ENCODE measurements at regions not wholly inside any gene's neighbourhood (a gene's known extent, or its start where the extent isn't known, plus 50 kb on each side); places are given as distances from the start of the nearest gene placed in this dataset.
"Not testable (repeated sequence)": the region's sequence is repeated elsewhere in the genome, so short reads cannot be mapped to it uniquely, and the experiment has no call there.

DNA sequence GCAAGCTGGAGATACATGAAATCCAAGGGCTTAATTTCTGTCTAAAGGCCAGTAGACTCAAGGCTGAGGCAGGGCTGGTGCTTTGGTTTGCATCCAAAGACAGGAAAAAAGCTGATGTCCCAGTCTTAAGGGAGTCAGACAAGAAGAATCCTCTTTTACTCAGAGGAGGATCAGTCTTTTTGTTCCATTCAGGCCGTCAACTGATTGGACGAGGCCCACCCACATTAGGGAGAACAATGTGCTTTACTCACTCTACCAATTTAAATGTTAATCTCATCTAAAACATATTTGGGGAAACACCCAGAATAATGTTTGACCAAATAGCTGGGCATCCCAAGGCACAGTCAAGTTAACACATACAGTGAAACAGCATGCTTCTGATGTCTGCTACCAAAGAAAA is 388.5 kb upstream of the CHRM2 start:
- no peak for DNase-seq
- TF ChIP-seq CTCF (IDR thresholded peaks at IDR 0.05) = no peak
- no peak for TF ChIP-seq POLR2A (IDR thresholded peaks at IDR 0.05)
- intact Hi-C loops (cut with DNase I) = no loop called here
- peaks cover 0 to 5% (median 0%) of the 10 kb centered on the region in 3 donors for H3K9me3 ChIP-seq
- H3K36me3 ChIP-seq = no peaks in the 10 kb centered on the region
- H3K27ac ChIP-seq = no peak overlapping the region
- no peaks in the 10 kb centered on the region for H3K27me3 ChIP-seq
- H3K4me1 ChIP-seq = no peaks in the 10 kb centered on the region
- WGBS, 2 donors = 44 to 48% methylated on average over 2 of the region's 2 CpGs
- H3K4me3 ChIP-seq = no peak overlapping the region

DNA sequence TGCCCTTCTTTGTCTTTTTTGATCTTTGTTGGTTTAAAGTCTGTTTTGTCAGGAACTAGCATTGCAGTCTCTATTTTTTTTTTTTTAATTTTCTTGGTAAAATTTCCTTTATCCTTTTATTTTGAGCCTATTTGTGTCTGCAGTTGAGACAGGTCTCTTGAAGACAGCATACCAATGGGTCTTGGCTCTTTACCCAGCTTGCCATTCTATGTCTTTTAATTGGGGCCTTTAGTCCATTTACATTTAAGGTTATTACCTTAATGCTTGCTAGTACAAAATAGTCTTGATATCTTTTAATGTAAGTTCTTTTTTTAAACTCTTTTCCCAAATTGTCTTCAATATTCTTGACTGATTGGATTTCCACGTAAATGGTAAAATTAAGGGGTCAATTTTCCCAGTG is 398.3 kb upstream of the CHRM2 start:
- H3K9me3 ChIP-seq = peaks cover 0 to 31% (median 0%) of the 10 kb centered on the region in 3 donors

GRCh38 chr7:136452949-136453348 is 415.5 kb upstream of the CHRM2 start:
- no peak for DNase-seq
- no peak overlapping the region for H3K4me3 ChIP-seq
- H3K9me3 ChIP-seq = peaks cover 0 to 9% (median 0%) of the 10 kb centered on the region in 3 donors
- H3K4me1 ChIP-seq = no peaks in the 10 kb centered on the region
- H3K27ac ChIP-seq = no peak overlapping the region
- WGBS, 2 donors = 76 to 80% methylated on average over 3 of the region's 3 CpGs
- TF ChIP-seq CTCF (IDR thresholded peaks at IDR 0.05) = no peak
- TF ChIP-seq POLR2A (IDR thresholded peaks at IDR 0.05) = no peak
- intact Hi-C loops (cut with DNase I) = no loop called here
- H3K36me3 ChIP-seq = no peaks in the 10 kb centered on the region
- no peaks in the 10 kb centered on the region for H3K27me3 ChIP-seq

More for the DNA sequence above, 398.3 kb upstream of the CHRM2 start:
- H3K27me3 ChIP-seq = no peaks in the 10 kb centered on the region
- no peaks in the 10 kb centered on the region for H3K36me3 ChIP-seq
- WGBS, 2 donors = 67 to 81% methylated on average over 1 of the region's 1 CpG
- DNase-seq = no peak
- TF ChIP-seq POLR2A (IDR thresholded peaks at IDR 0.05) = no peak
- TF ChIP-seq CTCF (IDR thresholded peaks at IDR 0.05) = no peak
- no peak overlapping the region for H3K4me3 ChIP-seq
- H3K27ac ChIP-seq = no peak overlapping the region
- intact Hi-C loops (cut with DNase I) = no loop called here
- H3K4me1 ChIP-seq = no peaks in the 10 kb centered on the region

DNA sequence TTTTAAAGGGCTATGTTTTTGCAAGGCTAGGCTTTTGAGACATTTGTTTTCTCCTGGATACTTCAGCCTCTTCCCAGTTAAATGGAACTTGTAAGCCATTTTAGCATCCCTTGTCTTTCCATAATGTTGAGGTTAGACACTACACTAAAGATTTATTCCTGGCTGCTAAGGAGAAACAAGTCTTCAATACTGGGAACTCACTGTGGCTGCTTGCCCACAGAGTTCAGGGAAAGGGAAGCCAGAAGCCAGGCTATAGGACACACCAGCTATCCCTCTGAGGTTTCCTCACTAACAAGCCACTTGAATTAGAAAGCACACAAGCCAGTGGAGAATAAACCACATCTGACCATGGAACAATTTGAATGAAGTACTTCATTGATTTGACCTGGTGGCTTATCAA is 421.7 kb upstream of the CHRM2 start:
- intact Hi-C loops (cut with DNase I) = no loop called here
- Histone ChIP-seq H3K4me3 (no peak overlapping the region), H3K4me1 (no peaks in the 10 kb centered on the region), H3K9me3 (no peaks in the 10 kb centered on the region), H3K36me3 (no peaks in the 10 kb centered on the region), H3K27me3 (no peaks in the 10 kb centered on the region), H3K27ac (no peak overlapping the region)
- DNase-seq = no peak
- TF ChIP-seq CTCF (IDR thresholded peaks at IDR 0.05) (no peak), POLR2A (IDR thresholded peaks at IDR 0.05) (no peak)

DNA sequence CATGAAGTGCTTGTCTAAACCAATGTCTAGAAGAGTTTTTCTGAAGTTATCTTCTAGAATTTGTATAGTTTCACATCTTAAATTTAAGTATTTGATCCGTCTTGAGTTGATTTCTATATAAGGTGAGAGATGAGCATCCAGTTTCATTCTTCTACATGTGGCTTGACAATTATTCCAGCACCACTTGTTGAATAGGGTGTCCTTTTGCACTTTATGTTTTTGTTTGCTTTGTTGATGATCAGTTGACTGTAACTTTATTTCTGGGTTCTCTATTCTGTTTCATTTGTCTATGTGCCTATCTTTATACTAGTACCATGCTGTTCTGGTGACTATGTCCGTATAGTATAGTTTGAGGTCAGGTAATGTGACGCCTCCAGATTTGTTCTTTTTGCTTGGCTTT is 426.6 kb upstream of the CHRM2 start:
- 63 to 74% methylated on average over 3 of the region's 3 CpGs for WGBS, 2 donors
- Histone ChIP-seq H3K27ac (no peak overlapping the region), H3K36me3 (no peaks in the 10 kb centered on the region), H3K4me1 (no peaks in the 10 kb centered on the region), H3K9me3 (no peaks in the 10 kb centered on the region), H3K27me3 (no peaks in the 10 kb centered on the region), H3K4me3 (no peak overlapping the region)
- DNase-seq = no peak
- intact Hi-C loops (cut with DNase I) = no loop called here
- TF ChIP-seq POLR2A (IDR thresholded peaks at IDR 0.05) (no peak), CTCF (IDR thresholded peaks at IDR 0.05) (no peak)

DNA sequence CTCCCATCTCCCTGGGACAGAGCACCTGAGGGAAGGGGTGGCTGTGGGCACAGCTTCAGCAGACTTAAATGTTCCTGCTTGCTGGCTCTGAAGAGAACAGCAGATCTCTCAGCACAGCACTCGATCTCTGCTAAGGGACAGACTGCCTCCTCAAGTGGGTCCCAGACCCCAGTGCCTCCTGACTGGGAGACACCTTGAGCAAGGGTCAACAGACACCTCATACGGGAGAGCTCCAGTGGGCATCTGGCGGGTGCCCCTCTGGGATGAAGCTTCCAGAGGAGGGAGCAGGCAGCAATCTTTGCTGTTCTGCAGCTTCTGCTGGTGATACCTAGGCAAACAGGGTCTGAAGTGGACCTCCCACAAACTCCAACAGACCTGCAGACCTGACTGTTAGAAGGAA is 436.7 kb upstream of the CHRM2 start:
- DNase-seq; H3K4me1 ChIP-seq; intact Hi-C loops (cut with DNase I); H3K9me3 ChIP-seq; H3K4me3 ChIP-seq; H3K27me3 ChIP-seq; H3K36me3 ChIP-seq; H3K27ac ChIP-seq: not testable (repeated sequence)
- WGBS, 2 donors = 86% methylated on average over 2 of the region's 3 CpGs; no CpG with 5 or more reads in 1 of the 2 donors

All from esophagus squamous epithelium (tissue), 5 donors.